ENCODE measurements at regions not wholly inside any gene's neighbourhood (a gene's known extent, or its start where the extent isn't known, plus 50 kb on each side); places are given as distances from the start of the nearest gene placed in this dataset.

DNA sequence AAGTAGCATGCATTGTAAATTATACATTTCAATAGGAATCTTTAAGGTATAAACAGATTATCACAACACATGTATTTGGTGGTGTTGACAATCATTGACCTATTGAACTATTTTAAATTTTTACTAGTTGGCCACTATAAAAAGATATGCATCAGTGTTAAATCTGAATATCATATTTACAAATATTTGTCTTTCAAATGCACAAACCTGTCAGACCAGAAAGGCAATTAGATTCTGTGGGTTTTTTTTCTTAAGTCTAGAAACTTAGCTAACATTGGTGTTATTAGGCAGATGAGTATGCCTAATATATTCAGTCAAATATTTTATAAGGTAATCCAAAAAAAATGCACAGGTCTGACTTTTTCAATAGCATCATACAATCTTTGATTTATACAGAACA is 241.4 kb upstream of the DGKB start:
- CTCF ChIA-PET: no interaction called here
- H3K27ac Mint-ChIP-seq: no peak overlapping the region
- DNase-seq: no peak
- peaks cover 10% of the 10 kb centered on the region for H3K9me3 Mint-ChIP-seq
- POLR2A ChIA-PET: no interaction called here
- H3K4me1 Mint-ChIP-seq: no peaks in the 10 kb centered on the region
- no peak for ATAC-seq (ENCODE audit: low read depth)
- no peaks in the 10 kb centered on the region for H3K27me3 Mint-ChIP-seq
- TF ChIP-seq, protein P1, sequence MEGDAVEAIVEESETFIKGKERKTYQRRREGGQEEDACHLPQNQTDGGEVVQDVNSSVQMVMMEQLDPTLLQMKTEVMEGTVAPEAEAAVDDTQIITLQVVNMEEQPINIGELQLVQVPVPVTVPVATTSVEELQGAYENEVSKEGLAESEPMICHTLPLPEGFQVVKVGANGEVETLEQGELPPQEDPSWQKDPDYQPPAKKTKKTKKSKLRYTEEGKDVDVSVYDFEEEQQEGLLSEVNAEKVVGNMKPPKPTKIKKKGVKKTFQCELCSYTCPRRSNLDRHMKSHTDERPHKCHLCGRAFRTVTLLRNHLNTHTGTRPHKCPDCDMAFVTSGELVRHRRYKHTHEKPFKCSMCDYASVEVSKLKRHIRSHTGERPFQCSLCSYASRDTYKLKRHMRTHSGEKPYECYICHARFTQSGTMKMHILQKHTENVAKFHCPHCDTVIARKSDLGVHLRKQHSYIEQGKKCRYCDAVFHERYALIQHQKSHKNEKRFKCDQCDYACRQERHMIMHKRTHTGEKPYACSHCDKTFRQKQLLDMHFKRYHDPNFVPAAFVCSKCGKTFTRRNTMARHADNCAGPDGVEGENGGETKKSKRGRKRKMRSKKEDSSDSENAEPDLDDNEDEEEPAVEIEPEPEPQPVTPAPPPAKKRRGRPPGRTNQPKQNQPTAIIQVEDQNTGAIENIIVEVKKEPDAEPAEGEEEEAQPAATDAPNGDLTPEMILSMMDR (IDR thresholded peaks at IDR 0.05): no peak
- H3K36me3 Mint-ChIP-seq (ENCODE audit: low read depth): no peaks in the 10 kb centered on the region
- H3K4me3 Mint-ChIP-seq: no peak overlapping the region
- intact Hi-C loops (cut with micrococcal nuclease): no loop called here

GRCh38 chr7:15143121-15143520 is 240.6 kb upstream of the DGKB start:
- ATAC-seq (ENCODE audit: low read depth) (no peak), DNase-seq (no peak)
- H3K4me1 Mint-ChIP-seq: no peaks in the 10 kb centered on the region
- TF ChIP-seq, protein P1 (IDR thresholded peaks at IDR 0.05): no peak
- CTCF ChIA-PET: interaction anchor here (0.6 kb wide), 1 partner anchor 1245 kb away, joined by 3 read pairs; no protein-coding TSS in a partner anchor
- peaks cover 8% of the 10 kb centered on the region for H3K9me3 Mint-ChIP-seq
- H3K27ac Mint-ChIP-seq: no peak overlapping the region
- POLR2A ChIA-PET: no interaction called here
- intact Hi-C loops (cut with micrococcal nuclease): no loop called here
- no peak overlapping the region for H3K4me3 Mint-ChIP-seq
- no peaks in the 10 kb centered on the region for H3K27me3 Mint-ChIP-seq
- no peaks in the 10 kb centered on the region for H3K36me3 Mint-ChIP-seq (ENCODE audit: low read depth)

DNA sequence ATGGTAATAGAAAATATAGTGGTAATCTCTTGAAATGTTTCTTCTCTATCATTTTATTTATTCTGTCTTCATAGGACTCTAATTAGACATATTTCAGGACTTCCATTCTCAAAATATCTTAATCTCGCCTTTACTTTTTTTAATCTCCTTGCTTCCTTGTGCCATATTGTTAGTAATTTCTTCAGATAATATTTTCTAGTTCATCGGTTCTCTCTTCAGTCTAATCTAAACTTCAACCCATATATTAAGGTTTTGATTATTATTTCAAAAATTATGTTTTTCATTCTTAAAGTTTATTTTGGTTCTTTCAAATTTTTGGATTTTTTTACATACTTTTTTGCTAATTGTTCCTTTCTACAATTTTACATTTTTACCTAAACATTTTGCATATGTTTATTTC is 237.9 kb upstream of the DGKB start:
- H3K9me3 Mint-ChIP-seq: peaks cover 2% of the 10 kb centered on the region
- H3K4me1 Mint-ChIP-seq: no peaks in the 10 kb centered on the region
- H3K27ac Mint-ChIP-seq: no peak overlapping the region
- ATAC-seq (ENCODE audit: low read depth) (no peak), DNase-seq (no peak)
- no peak overlapping the region for H3K4me3 Mint-ChIP-seq
- ChIA-PET CTCF (no interaction called here), POLR2A (no interaction called here)
- H3K27me3 Mint-ChIP-seq: no peaks in the 10 kb centered on the region
- H3K36me3 Mint-ChIP-seq (ENCODE audit: low read depth): no peaks in the 10 kb centered on the region
- TF ChIP-seq, protein P1 (IDR thresholded peaks at IDR 0.05): no peak
- intact Hi-C loops (cut with micrococcal nuclease): no loop called here

GRCh38 chr7:15131661-15132060 is 229.1 kb upstream of the DGKB start:
- Mint-ChIP-seq H3K4me3 (no peak overlapping the region), H3K27ac (no peak overlapping the region), H3K4me1 (no peaks in the 10 kb centered on the region), H3K36me3 (ENCODE audit: low read depth) (no peaks in the 10 kb centered on the region), H3K9me3 (peaks cover 7% of the 10 kb centered on the region), H3K27me3 (no peaks in the 10 kb centered on the region)
- CTCF ChIA-PET: no interaction called here
- TF ChIP-seq, protein P1 (IDR thresholded peaks at IDR 0.05): no peak
- POLR2A ChIA-PET: no interaction called here
- no peak for ATAC-seq (ENCODE audit: low read depth)
- DNase-seq: no peak
- intact Hi-C loops (cut with micrococcal nuclease): no loop called here

GRCh38 chr7:15130666-15131541 is 228.4 kb upstream of the DGKB start:
- DNase-seq: no peak

More at GRCh38 chr7:15130666-15131541, 228.4 kb upstream of the DGKB start:
- no peaks in the 10 kb centered on the region for H3K27me3 Mint-ChIP-seq
- no peak for ATAC-seq (ENCODE audit: low read depth)
- H3K4me1 Mint-ChIP-seq: no peaks in the 10 kb centered on the region
- no peaks in the 10 kb centered on the region for H3K36me3 Mint-ChIP-seq (ENCODE audit: low read depth)
- ChIA-PET CTCF (no interaction called here), POLR2A (no interaction called here)
- no peak overlapping the region for H3K4me3 Mint-ChIP-seq
- peaks cover 7% of the 10 kb centered on the region for H3K9me3 Mint-ChIP-seq
- intact Hi-C loops (cut with micrococcal nuclease): no loop called here
- no peak overlapping the region for H3K27ac Mint-ChIP-seq
- TF ChIP-seq, protein P1 (IDR thresholded peaks at IDR 0.05): no peak
